Hepatocyte (in vitro differentiated cells): ENCODE measurements at regions not wholly inside any gene's neighbourhood (a gene's known extent, or its start where the extent isn't known, plus 50 kb on each side); places are given as distances from the start of the nearest gene placed in this dataset.

ENCODE experiments used
- DNase-seq: peaks from one replicate; pipeline ENCODE4 v3.0.0-alpha.2; 2016; ENCODE audit warnings: low spot score
- H2AFZ ChIP-seq: fragments of 200-600 bp; sonication (generic); 2 replicates; pipeline ENCODE4 v1.6.0; 2016; ENCODE audit warnings: antibody characterized with exemption, mild to moderate bottlenecking
- H3K27ac ChIP-seq: fragments of 200-600 bp; sonication (generic); 2 replicates; pipeline ENCODE4 v1.5.1; 2016; ENCODE audit warnings: mild to moderate bottlenecking
- H3K27me3 ChIP-seq: fragments of 200-600 bp; sonication (generic); 2 replicates; pipeline ENCODE4 v1.6.1; 2016
- H3K36me3 ChIP-seq: fragments of 200-600 bp; sonication (generic); replicated peaks from 2 replicates; pipeline ENCODE4 v1.5.1; 2016; ENCODE audit warnings: low read depth; ENCODE audit not compliant: insufficient read depth
- H3K4me1 ChIP-seq: fragments of 200-600 bp; sonication (generic); 2 replicates; pipeline ENCODE4 v1.5.1; 2016; ENCODE audit warnings: mild to moderate bottlenecking, moderate library complexity; ENCODE audit not compliant: insufficient read depth
- H3K4me2 ChIP-seq: fragments of 200-600 bp; sonication (generic); 2 replicates; pipeline ENCODE4 v1.6.0; 2016
- H3K4me3 ChIP-seq: fragments of 200-600 bp; sonication (generic); 2 replicates; pipeline ENCODE4 v1.5.1; 2016; ENCODE audit warnings: mild to moderate bottlenecking
- H3K79me2 ChIP-seq: fragments of 200-600 bp; sonication (generic); 2 replicates; pipeline ENCODE4 v1.6.0; 2017; ENCODE audit warnings: mild to moderate bottlenecking
- H3K9me2 ChIP-seq: fragments of 200-600 bp; sonication (generic); replicated peaks from 2 replicates; pipeline ENCODE4 v1.6.0; 2017; ENCODE audit warnings: mild to moderate bottlenecking; ENCODE audit not compliant: insufficient read depth
- H3K9me3 ChIP-seq: fragments of 200-600 bp; sonication (generic); 2 replicates; pipeline ENCODE4 v1.5.1; 2016; ENCODE audit warnings: low read depth, mild to moderate bottlenecking
- H4K20me1 ChIP-seq: fragments of 200-600 bp; sonication (generic); 2 replicates; pipeline ENCODE4 v1.6.0; 2016; ENCODE audit warnings: mild to moderate bottlenecking; ENCODE audit not compliant: insufficient read depth, poor library complexity, severe bottlenecking
- EZH2 ChIP-seq: fragments of 200-600 bp; sonication (generic); IDR thresholded peaks from 2 replicates; pipeline ENCODE4 v1.6.1; 2016; ENCODE audit warnings: antibody characterized with exemption, mild to moderate bottlenecking, borderline replicate concordance
- EZH2phosphoT487 ChIP-seq: fragments of 200-600 bp; sonication (generic); IDR thresholded peaks from one replicate; pipeline ENCODE4 v1.6.1; 2018; ENCODE audit warnings: antibody characterized with exemption, mild to moderate bottlenecking, low read depth, moderate library complexity; ENCODE audit not compliant: unreplicated experiment, severe bottlenecking
- WGBS: methylation state at CpG from one replicate; pipeline ENCODE4 v1.1.6; 2016; ENCODE audit warnings: low lambda C conversion rate; ENCODE audit errors: missing lambda C conversion rate; 5-methylcytosine and 5-hydroxymethylcytosine counted together
- TF ChIP-seq, protein P1 (sequence below): fragments of 200-600 bp; sonication (generic); IDR thresholded peaks from 2 replicates; pipeline ENCODE4 v1.5.1; 2016; ENCODE audit warnings: antibody characterized with exemption, mild to moderate bottlenecking; ENCODE audit not compliant: poor library complexity

DNA sequence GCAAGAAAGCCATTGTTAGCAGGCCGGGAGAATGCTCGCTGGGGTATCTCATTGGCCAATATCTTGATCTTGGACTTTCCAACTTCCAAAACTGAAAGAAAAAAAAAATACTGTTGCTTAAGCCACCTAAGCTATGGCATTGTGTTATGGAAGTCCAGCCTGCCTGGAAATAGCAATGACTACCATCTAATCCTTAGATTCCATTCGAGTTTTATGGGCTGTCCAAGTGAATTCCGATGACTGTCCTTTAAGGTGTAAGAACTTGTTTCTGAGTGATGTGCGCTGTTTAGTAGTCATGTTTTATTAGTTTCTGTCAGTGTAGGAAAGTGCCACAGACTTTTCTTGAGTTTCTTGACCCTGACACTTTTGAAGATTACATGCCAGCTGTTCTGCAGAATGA is 762.6 kb downstream of the USP25 start:
- Histone ChIP-seq H3K36me3 (no peaks in the 10 kb centered on the region), H3K9me2 (no peaks in the 10 kb centered on the region), H3K27ac (no peak overlapping the region), H3K27me3 (no peaks in the 10 kb centered on the region), H3K4me3 (no peak overlapping the region), H3K9me3 (no peaks in the 10 kb centered on the region), H3K4me2 (no peak overlapping the region), H3K4me1 (no peaks in the 10 kb centered on the region), H4K20me1 (no peaks in the 10 kb centered on the region), H2AFZ (no peak overlapping the region), H3K79me2 (no peaks in the 10 kb centered on the region)
- WGBS, result 75% methylated on average over 5 of the region's 5 CpGs
- no peak for DNase-seq
- TF ChIP-seq, protein P1, sequence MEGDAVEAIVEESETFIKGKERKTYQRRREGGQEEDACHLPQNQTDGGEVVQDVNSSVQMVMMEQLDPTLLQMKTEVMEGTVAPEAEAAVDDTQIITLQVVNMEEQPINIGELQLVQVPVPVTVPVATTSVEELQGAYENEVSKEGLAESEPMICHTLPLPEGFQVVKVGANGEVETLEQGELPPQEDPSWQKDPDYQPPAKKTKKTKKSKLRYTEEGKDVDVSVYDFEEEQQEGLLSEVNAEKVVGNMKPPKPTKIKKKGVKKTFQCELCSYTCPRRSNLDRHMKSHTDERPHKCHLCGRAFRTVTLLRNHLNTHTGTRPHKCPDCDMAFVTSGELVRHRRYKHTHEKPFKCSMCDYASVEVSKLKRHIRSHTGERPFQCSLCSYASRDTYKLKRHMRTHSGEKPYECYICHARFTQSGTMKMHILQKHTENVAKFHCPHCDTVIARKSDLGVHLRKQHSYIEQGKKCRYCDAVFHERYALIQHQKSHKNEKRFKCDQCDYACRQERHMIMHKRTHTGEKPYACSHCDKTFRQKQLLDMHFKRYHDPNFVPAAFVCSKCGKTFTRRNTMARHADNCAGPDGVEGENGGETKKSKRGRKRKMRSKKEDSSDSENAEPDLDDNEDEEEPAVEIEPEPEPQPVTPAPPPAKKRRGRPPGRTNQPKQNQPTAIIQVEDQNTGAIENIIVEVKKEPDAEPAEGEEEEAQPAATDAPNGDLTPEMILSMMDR, result no peak
- TF ChIP-seq EZH2 (no peak), EZH2phosphoT487 (no peak)

DNA sequence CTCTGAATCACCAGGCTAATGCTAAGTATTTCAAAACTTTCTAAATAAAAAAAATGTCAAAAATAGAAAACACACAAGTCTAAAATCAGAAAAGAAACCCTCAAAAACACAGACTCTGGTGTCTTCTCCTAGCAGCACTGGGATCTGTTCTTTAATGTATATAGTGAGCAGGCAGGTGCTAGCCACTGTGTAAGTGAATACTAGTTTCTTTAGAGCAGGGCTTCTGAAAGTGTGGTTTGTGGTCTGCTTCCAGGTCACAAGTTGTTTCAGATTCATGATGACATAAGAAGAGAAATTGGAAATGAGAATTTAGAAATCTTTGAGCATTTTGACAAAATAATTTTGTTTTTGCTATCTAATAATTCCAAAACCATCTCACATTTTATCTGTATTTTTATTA is 763.1 kb downstream of the USP25 start:
- H4K20me1 ChIP-seq, result no peaks in the 10 kb centered on the region
- H3K27me3 ChIP-seq, result no peaks in the 10 kb centered on the region
- no peaks in the 10 kb centered on the region for H3K36me3 ChIP-seq
- no peak overlapping the region for H3K4me2 ChIP-seq
- H3K9me2 ChIP-seq, result no peaks in the 10 kb centered on the region
- H2AFZ ChIP-seq, result no peak overlapping the region
- no peak overlapping the region for H3K4me3 ChIP-seq
- no peaks in the 10 kb centered on the region for H3K9me3 ChIP-seq
- no peak overlapping the region for H3K27ac ChIP-seq
- H3K4me1 ChIP-seq, result no peaks in the 10 kb centered on the region
- no peak for DNase-seq
- TF ChIP-seq, protein P1, result no peak
- TF ChIP-seq EZH2phosphoT487 (no peak), EZH2 (no peak)
- no peaks in the 10 kb centered on the region for H3K79me2 ChIP-seq

DNA sequence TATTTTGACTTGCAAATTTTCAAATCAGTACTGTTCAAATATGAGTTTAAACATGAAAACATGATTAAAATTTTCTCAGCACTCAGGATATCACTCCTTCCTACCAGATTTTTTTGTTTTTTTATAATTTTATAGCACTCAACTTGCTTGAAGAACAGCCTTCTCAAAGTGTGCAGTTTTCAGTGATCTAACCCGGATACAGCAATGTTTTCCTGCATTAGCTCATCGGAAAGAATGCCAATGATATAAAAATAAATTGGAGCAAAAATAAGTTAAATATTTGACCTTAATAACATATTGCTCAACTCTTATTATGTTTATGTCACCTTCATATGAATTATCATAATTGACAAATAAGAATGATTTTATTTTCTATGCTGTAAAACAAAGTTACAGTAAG is 766.8 kb downstream of the USP25 start:
- no peaks in the 10 kb centered on the region for H3K27me3 ChIP-seq
- H3K4me1 ChIP-seq, result no peaks in the 10 kb centered on the region
- no peaks in the 10 kb centered on the region for H3K36me3 ChIP-seq
- H3K4me3 ChIP-seq, result no peak overlapping the region
- H3K79me2 ChIP-seq, result no peaks in the 10 kb centered on the region
- H3K9me2 ChIP-seq, result no peaks in the 10 kb centered on the region
- H3K27ac ChIP-seq, result no peak overlapping the region
- H4K20me1 ChIP-seq, result no peaks in the 10 kb centered on the region
- TF ChIP-seq, protein P1, result no peak
- TF ChIP-seq EZH2, result no peak
- TF ChIP-seq EZH2phosphoT487, result no peak
- WGBS, result 100% methylated on average over 2 of the region's 2 CpGs
- no peak for DNase-seq
- no peak overlapping the region for H3K4me2 ChIP-seq
- no peak overlapping the region for H2AFZ ChIP-seq
- no peaks in the 10 kb centered on the region for H3K9me3 ChIP-seq

DNA sequence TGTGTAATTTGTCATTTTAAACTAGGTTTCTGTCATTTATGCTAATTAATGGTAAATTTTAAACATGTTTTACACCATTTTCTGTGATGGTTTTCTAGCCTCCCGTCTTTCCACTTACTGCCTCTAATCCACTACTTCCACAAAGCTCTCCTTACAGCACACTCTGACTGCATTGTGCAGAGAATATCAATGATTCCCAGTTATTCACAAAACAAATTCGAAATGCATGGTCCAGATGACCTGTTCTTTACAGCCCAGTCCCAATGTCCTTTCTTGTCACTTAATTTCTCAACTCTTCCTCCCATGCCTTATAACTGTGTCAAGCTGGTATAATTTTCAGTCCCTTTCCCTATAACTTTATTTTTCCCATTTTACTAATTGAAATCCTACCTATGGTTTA is 770.5 kb downstream of the USP25 start:
- 88% methylated on average over 2 of the region's 2 CpGs for WGBS
- Histone ChIP-seq H3K4me2 (no peak overlapping the region), H3K36me3 (no peaks in the 10 kb centered on the region), H2AFZ (no peak overlapping the region), H3K9me3 (no peaks in the 10 kb centered on the region), H4K20me1 (no peaks in the 10 kb centered on the region), H3K4me3 (no peak overlapping the region), H3K4me1 (no peaks in the 10 kb centered on the region), H3K9me2 (no peaks in the 10 kb centered on the region), H3K27me3 (no peaks in the 10 kb centered on the region), H3K79me2 (no peaks in the 10 kb centered on the region), H3K27ac (no peak overlapping the region)
- no peak for DNase-seq
- TF ChIP-seq EZH2 (no peak), EZH2phosphoT487 (no peak)
- TF ChIP-seq, protein P1, result no peak
